Thoracic aorta (tissue), 2 donors: ENCODE measurements at regions not wholly inside any gene's neighbourhood (a gene's known extent, or its start where the extent isn't known, plus 50 kb on each side); places are given as distances from the start of the nearest gene placed in this dataset.

Experiments
- ATAC-seq: fragments of 150-250 bp; one replicate; pipeline ENCODE4 v1.8.0; 2017; ENCODE audit warnings: low read depth; ENCODE audit not compliant: insufficient number of reproducible peaks, low FRiP score
- DNase-seq: peaks from one replicate; pipeline ENCODE4 v3.0.0-alpha.2; 2020; ENCODE audit warnings: low spot score
- H3K27ac ChIP-seq, 2 donors: fragments of 200-600 bp; sonication (generic); 1 replicate in 1 of 2; 2 replicates in 1 of 2; pipeline ENCODE4 v1.5.1; 2016; ENCODE audit warnings: mild to moderate bottlenecking in 2 of 2, moderate library complexity in 2 of 2
- H3K27me3 ChIP-seq: fragments of 200-600 bp; sonication (generic); replicated peaks from 2 replicates; pipeline ENCODE4 v1.6.0; 2016; ENCODE audit warnings: mild to moderate bottlenecking; ENCODE audit not compliant: insufficient read depth
- H3K36me3 ChIP-seq: fragments of 200-600 bp; sonication (generic); one replicate; pipeline ENCODE4 v1.5.1; 2016
- H3K4me1 ChIP-seq, 2 donors: fragments of 200-600 bp; sonication (generic); 1 replicate in 1 of 2; 2 replicates in 1 of 2; pipeline versions ENCODE4 v1.5.1 to v1.6.0; 2016; ENCODE audit warnings: low read depth in 2 of 2, mild to moderate bottlenecking in 1 of 2; ENCODE audit not compliant: control insufficient read depth in 1 of 2
- H3K4me3 ChIP-seq: fragments of 200-600 bp; sonication (generic); 2 replicates; pipeline ENCODE4 v1.5.1; 2016; ENCODE audit warnings: mild to moderate bottlenecking
- H3K9me3 ChIP-seq: fragments of 200-600 bp; sonication (generic); 2 replicates; pipeline ENCODE4 v1.5.1; 2016
- TF ChIP-seq, protein P1 (sequence below): fragments of 200-600 bp; sonication (generic); IDR thresholded peaks from one replicate; pipeline ENCODE4 v1.5.1; 2019; ENCODE audit warnings: antibody characterized with exemption

DNA sequence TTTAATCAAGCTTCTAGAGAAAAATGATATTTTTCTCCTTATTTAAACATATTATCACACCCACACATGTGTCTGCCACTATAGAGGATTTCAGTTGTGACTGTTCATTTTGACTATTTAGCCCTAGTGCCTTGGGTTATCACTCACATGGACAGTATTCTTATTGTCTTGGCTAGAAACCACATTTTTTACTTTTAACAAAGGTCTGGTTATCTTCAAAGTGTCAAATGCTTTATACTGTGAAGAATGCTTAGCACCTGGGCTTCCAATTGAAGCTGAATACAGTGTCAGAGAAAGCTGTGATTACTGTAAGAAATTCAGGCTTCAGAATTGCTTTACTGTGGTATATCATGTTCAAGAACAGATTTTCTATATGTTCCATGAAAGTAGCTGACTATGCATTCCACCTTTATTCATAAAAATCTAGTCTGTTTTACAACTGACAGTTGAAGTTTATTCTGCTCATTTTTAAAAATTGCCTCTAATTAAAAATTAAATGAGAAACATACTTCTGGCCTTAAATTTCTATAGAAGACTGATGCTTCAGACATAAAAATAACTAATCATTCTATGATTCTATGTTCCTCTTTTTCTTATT, 278.6 kb downstream of the SEMA3D start:
- no peak for DNase-seq
- ATAC-seq: no peak
- no peaks in the 10 kb centered on the region for H3K36me3 ChIP-seq
- no peak overlapping the region for H3K4me3 ChIP-seq
- H3K9me3 ChIP-seq: no peaks in the 10 kb centered on the region
- H3K27ac ChIP-seq: no peak overlapping the region
- TF ChIP-seq, protein P1, sequence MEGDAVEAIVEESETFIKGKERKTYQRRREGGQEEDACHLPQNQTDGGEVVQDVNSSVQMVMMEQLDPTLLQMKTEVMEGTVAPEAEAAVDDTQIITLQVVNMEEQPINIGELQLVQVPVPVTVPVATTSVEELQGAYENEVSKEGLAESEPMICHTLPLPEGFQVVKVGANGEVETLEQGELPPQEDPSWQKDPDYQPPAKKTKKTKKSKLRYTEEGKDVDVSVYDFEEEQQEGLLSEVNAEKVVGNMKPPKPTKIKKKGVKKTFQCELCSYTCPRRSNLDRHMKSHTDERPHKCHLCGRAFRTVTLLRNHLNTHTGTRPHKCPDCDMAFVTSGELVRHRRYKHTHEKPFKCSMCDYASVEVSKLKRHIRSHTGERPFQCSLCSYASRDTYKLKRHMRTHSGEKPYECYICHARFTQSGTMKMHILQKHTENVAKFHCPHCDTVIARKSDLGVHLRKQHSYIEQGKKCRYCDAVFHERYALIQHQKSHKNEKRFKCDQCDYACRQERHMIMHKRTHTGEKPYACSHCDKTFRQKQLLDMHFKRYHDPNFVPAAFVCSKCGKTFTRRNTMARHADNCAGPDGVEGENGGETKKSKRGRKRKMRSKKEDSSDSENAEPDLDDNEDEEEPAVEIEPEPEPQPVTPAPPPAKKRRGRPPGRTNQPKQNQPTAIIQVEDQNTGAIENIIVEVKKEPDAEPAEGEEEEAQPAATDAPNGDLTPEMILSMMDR: no peak
- no peaks in the 10 kb centered on the region for H3K27me3 ChIP-seq
- peaks cover 0 to 3% of the 10 kb centered on the region in 2 donors for H3K4me1 ChIP-seq

GRCh38 chr7:84906889-84907288, 280.0 kb downstream of the SEMA3D start:
- DNase-seq: no peak
- TF ChIP-seq, protein P1: no peak
- Histone ChIP-seq H3K36me3 (no peaks in the 10 kb centered on the region), H3K9me3 (no peaks in the 10 kb centered on the region), H3K27me3 (no peaks in the 10 kb centered on the region), H3K27ac (no peak overlapping the region), H3K4me1 (peaks cover 0 to 3% of the 10 kb centered on the region in 2 donors), H3K4me3 (no peak overlapping the region)
- no peak for ATAC-seq

GRCh38 chr7:84904561-84904960, 282.3 kb downstream of the SEMA3D start:
- no peak overlapping the region for H3K27ac ChIP-seq
- TF ChIP-seq, protein P1: no peak
- H3K36me3 ChIP-seq: no peaks in the 10 kb centered on the region
- H3K9me3 ChIP-seq: no peaks in the 10 kb centered on the region
- DNase-seq (no peak), ATAC-seq (no peak)
- H3K27me3 ChIP-seq: no peaks in the 10 kb centered on the region
- no peak overlapping the region for H3K4me3 ChIP-seq
- peaks cover 0 to 3% of the 10 kb centered on the region in 2 donors for H3K4me1 ChIP-seq

- Histone ChIP-seq H3K4me1 (no peaks in the 10 kb centered on the region), H3K27ac (no peak overlapping the region), H3K36me3 (no peaks in the 10 kb centered on the region), H3K4me3 (no peak overlapping the region), H3K27me3 (no peaks in the 10 kb centered on the region), H3K9me3 (no peaks in the 10 kb centered on the region)
- ATAC-seq: no peak
- TF ChIP-seq, protein P1: no peak
- DNase-seq: no peak
Observed at GRCh38 chr7:84901366-84901765, 285.5 kb downstream of the SEMA3D start.

- ATAC-seq (no peak), DNase-seq (no peak)
- no peak overlapping the region for H3K4me3 ChIP-seq
- H3K9me3 ChIP-seq: peaks cover 4% of the 10 kb centered on the region
- H3K36me3 ChIP-seq: no peaks in the 10 kb centered on the region
- TF ChIP-seq, protein P1: no peak
- no peaks in the 10 kb centered on the region for H3K4me1 ChIP-seq
- no peaks in the 10 kb centered on the region for H3K27me3 ChIP-seq
- no peak overlapping the region for H3K27ac ChIP-seq
Observed at GRCh38 chr7:84900215-84900614, 286.6 kb downstream of the SEMA3D start.
